ENCODE measurements at regions not wholly inside any gene's neighbourhood (a gene's known extent, or its start where the extent isn't known, plus 50 kb on each side); places are given as distances from the start of the nearest gene placed in this dataset.

DNA sequence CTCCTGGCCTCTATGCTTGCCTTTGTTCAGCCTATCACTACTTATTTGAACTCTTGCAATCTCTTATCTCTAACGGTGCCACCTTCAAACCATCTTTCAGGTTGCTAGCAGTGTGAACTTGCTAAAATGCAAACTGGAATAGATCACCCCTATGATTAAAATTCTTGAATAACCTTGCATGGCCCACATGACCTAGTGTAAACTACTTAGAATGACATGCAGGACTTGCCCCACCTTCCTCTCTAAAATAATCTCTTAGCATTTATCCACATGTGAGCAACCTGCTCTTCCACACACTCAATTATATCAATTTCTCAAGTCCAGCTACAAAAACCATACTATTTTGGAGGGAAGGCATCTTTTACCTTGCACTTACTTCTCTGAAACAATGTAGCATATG lies 137.6 kb downstream of the ETAA1 start:
- intact Hi-C loops (cut with micrococcal nuclease), result no loop called here
- Mint-ChIP-seq H3K9me3 (peaks cover 0 to 7% (median 4%) of the 10 kb centered on the region in 7 donors), H3K27me3 (ENCODE audit: low read depth in 3 of 3) (no peaks in the 10 kb centered on the region), H3K36me3 (no peaks in the 10 kb centered on the region), H3K4me3 (no peak overlapping the region), H3K27ac (no peak overlapping the region), H3K4me1 (no peaks in the 10 kb centered on the region)
- H2AFZ ChIP-seq (ENCODE audit: insufficient read depth, low read depth, low read length, poor library complexity, severe bottlenecking), result no peak overlapping the region
- no peaks in the 10 kb centered on the region for H3K27me3 ChIP-seq (ENCODE audit: control insufficient read depth in 2 of 2, insufficient read depth in 2 of 2, low read length in 2 of 2)
- H3K27ac ChIP-seq (ENCODE audit: low read depth in 1 of 2, low read length in 2 of 2), result no peak overlapping the region
- H4K20me1 ChIP-seq (ENCODE audit: insufficient read depth, low read length), result no peaks in the 10 kb centered on the region
- DNase-seq, result no peak
- 75% methylated on average over 1 of the region's 1 CpG for WGBS (ENCODE audit: insufficient coverage)
- no peaks in the 10 kb centered on the region for H3K4me1 ChIP-seq (ENCODE audit: control insufficient read depth in 1 of 2, insufficient read depth in 2 of 2, low read length in 2 of 2)
- no peaks in the 10 kb centered on the region for H3K79me2 ChIP-seq (ENCODE audit: insufficient read depth, low read length)
- H3K4me3 ChIP-seq (replicated peaks in 1 of 3; ENCODE audit: low read depth in 2 of 3, low read length in 3 of 3), result no peak overlapping the region
- no peak overlapping the region for H3K9ac ChIP-seq (ENCODE audit: insufficient read depth, low read length, poor library complexity, severe bottlenecking)
- peaks cover 0 to 2% of the 10 kb centered on the region in 2 donors for H3K9me3 ChIP-seq (replicated peaks in 1 of 2; ENCODE audit: control insufficient read depth in 1 of 2, insufficient read depth in 1 of 2, low read length in 2 of 2)
- no peak overlapping the region for H3K4me2 ChIP-seq (replicated peaks; ENCODE audit: extremely low read depth, low read length, poor library complexity, severe bottlenecking)
- no peaks in the 10 kb centered on the region for H3K36me3 ChIP-seq (replicated peaks in 1 of 2; ENCODE audit: control insufficient read depth in 1 of 2, insufficient read depth in 2 of 2, low read length in 2 of 2)
- TF ChIP-seq, protein P1, sequence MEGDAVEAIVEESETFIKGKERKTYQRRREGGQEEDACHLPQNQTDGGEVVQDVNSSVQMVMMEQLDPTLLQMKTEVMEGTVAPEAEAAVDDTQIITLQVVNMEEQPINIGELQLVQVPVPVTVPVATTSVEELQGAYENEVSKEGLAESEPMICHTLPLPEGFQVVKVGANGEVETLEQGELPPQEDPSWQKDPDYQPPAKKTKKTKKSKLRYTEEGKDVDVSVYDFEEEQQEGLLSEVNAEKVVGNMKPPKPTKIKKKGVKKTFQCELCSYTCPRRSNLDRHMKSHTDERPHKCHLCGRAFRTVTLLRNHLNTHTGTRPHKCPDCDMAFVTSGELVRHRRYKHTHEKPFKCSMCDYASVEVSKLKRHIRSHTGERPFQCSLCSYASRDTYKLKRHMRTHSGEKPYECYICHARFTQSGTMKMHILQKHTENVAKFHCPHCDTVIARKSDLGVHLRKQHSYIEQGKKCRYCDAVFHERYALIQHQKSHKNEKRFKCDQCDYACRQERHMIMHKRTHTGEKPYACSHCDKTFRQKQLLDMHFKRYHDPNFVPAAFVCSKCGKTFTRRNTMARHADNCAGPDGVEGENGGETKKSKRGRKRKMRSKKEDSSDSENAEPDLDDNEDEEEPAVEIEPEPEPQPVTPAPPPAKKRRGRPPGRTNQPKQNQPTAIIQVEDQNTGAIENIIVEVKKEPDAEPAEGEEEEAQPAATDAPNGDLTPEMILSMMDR (IDR thresholded peaks at IDR 0.05), result no peak

DNA sequence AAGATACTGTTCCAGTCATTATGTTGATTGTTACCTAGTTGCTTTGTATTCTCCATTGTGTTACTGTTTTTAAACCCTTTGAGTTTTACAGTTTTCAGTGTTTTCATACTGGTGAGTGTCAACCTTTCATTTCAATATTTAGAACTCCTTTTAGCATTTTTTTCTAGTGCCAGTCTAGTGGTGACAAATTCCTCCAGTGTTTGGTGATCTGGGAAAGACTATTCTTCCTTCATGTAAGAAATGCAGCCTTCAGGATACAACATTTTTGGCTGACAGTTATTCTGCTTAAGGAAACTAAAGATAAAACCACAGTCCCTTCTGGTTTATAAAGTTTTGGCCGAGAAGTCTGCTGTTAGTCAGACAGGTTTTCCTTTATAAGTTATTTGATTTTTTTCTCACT lies 143.8 kb downstream of the ETAA1 start:
- no peak overlapping the region for H3K4me3 ChIP-seq (replicated peaks in 1 of 3; ENCODE audit: low read depth in 2 of 3, low read length in 3 of 3)
- Mint-ChIP-seq H3K36me3 (no peaks in the 10 kb centered on the region), H3K27me3 (ENCODE audit: low read depth in 3 of 3) (peaks cover 0 to 3% (median 0%) of the 10 kb centered on the region in 3 donors), H3K4me1 (no peaks in the 10 kb centered on the region), H3K4me3 (no peak overlapping the region), H3K9me3 (peaks cover 10 to 37% (median 24%) of the 10 kb centered on the region in 7 donors), H3K27ac (no peak overlapping the region)
- H3K9ac ChIP-seq (ENCODE audit: insufficient read depth, low read length, poor library complexity, severe bottlenecking), result no peak overlapping the region
- no peaks in the 10 kb centered on the region for H3K27me3 ChIP-seq (ENCODE audit: control insufficient read depth in 2 of 2, insufficient read depth in 2 of 2, low read length in 2 of 2)
- TF ChIP-seq, protein P1 (IDR thresholded peaks at IDR 0.05), result no peak
- intact Hi-C loops (cut with micrococcal nuclease), result no loop called here
- H2AFZ ChIP-seq (ENCODE audit: insufficient read depth, low read depth, low read length, poor library complexity, severe bottlenecking), result no peak overlapping the region
- no CpG with 5 or more reads among the region's 1 CpG for whole genome bisulfite sequencing (ENCODE audit: insufficient coverage)
- H4K20me1 ChIP-seq (ENCODE audit: insufficient read depth, low read length), result no peaks in the 10 kb centered on the region
- peaks cover 32 to 38% of the 10 kb centered on the region in 2 donors for H3K9me3 ChIP-seq (replicated peaks in 1 of 2; ENCODE audit: control insufficient read depth in 1 of 2, insufficient read depth in 1 of 2, low read length in 2 of 2)
- no peak overlapping the region for H3K27ac ChIP-seq (ENCODE audit: low read depth in 1 of 2, low read length in 2 of 2)
- H3K4me2 ChIP-seq (replicated peaks; ENCODE audit: extremely low read depth, low read length, poor library complexity, severe bottlenecking), result no peak overlapping the region
- no peaks in the 10 kb centered on the region for H3K79me2 ChIP-seq (ENCODE audit: insufficient read depth, low read length)
- no peaks in the 10 kb centered on the region for H3K36me3 ChIP-seq (replicated peaks in 1 of 2; ENCODE audit: control insufficient read depth in 1 of 2, insufficient read depth in 2 of 2, low read length in 2 of 2)
- no peak for DNase-seq
- no peaks in the 10 kb centered on the region for H3K4me1 ChIP-seq (ENCODE audit: control insufficient read depth in 1 of 2, insufficient read depth in 2 of 2, low read length in 2 of 2)
